GM23338 (cell line): ENCODE measurements at regions not wholly inside any gene's neighbourhood (a gene's known extent, or its start where the extent isn't known, plus 50 kb on each side); places are given as distances from the start of the nearest gene placed in this dataset.

Source experiments
- ATAC-seq: fragments of 200-7000 bp; cut with Tn5 transposase; 3 replicates; pipeline ENCODE4 v1.9.1; 2020
- DNase-seq: peaks from one replicate; pipeline ENCODE4 v3.0.0-alpha.2; 2015; ENCODE audit warnings: low spot score
- H2AFZ ChIP-seq: fragments of 200-600 bp; sonication (generic); 2 replicates; pipeline ENCODE4 v1.8.0; 2016; ENCODE audit warnings: antibody characterized with exemption, mild to moderate bottlenecking, moderate library complexity
- H3F3A ChIP-seq: fragments of 200-600 bp; sonication (generic); replicated peaks from 2 replicates; pipeline ENCODE4 v1.8.0; 2017; ENCODE audit warnings: antibody characterized with exemption, mixed run types, low read depth
- H3K27ac ChIP-seq: fragments of 200-600 bp; sonication (generic); 2 replicates; pipeline ENCODE4 v1.6.1; 2016; ENCODE audit warnings: low read depth
- H3K27me3 ChIP-seq: fragments of 200-600 bp; sonication (generic); 2 replicates; pipeline ENCODE4 v1.8.0; 2016; ENCODE audit warnings: mild to moderate bottlenecking, mixed run types, moderate library complexity; ENCODE audit not compliant: insufficient read depth
- H3K36me3 ChIP-seq: fragments of 200-600 bp; sonication (generic); 2 replicates; pipeline ENCODE4 v1.8.0; 2016; ENCODE audit warnings: mild to moderate bottlenecking; ENCODE audit not compliant: insufficient read depth
- H3K4me1 ChIP-seq: fragments of 200-600 bp; sonication (generic); 2 replicates; pipeline ENCODE4 v1.8.0; 2016; ENCODE audit warnings: mild to moderate bottlenecking, moderate library complexity; ENCODE audit not compliant: insufficient read depth
- H3K4me2 ChIP-seq: fragments of 200-600 bp; sonication (generic); 2 replicates; pipeline ENCODE4 v1.7.1; 2017; ENCODE audit warnings: mixed run types
- H3K4me3 ChIP-seq: fragments of 200-600 bp; sonication (generic); 2 replicates; pipeline ENCODE4 v1.6.1; 2016; ENCODE audit warnings: mixed run types
- H3K79me2 ChIP-seq: fragments of 200-600 bp; sonication (generic); replicated peaks from 2 replicates; pipeline ENCODE4 v1.8.0; 2017; ENCODE audit warnings: mild to moderate bottlenecking; ENCODE audit not compliant: insufficient read depth
- H3K9me2 ChIP-seq: fragments of 200-600 bp; sonication (generic); 2 replicates; pipeline ENCODE4 v1.8.0; 2017; ENCODE audit not compliant: insufficient read depth
- H4K20me1 ChIP-seq: fragments of 200-600 bp; sonication (generic); replicated peaks from 2 replicates; pipeline ENCODE4 v1.8.0; 2017; ENCODE audit warnings: mild to moderate bottlenecking; ENCODE audit not compliant: insufficient read depth
- H3K27ac Mint-ChIP-seq: 2 replicates; pipeline ENCODE4 v1.8.0; 2020; ENCODE audit warnings: inconsistent platforms, mild to moderate bottlenecking, moderate library complexity, mixed read lengths
- H3K27me3 Mint-ChIP-seq: 3 replicates; pipeline ENCODE4 v1.8.0; 2022; ENCODE audit warnings: low read depth, mild to moderate bottlenecking, moderate library complexity, mixed read lengths, inconsistent platforms; ENCODE audit not compliant: insufficient read depth, poor library complexity
- H3K36me3 Mint-ChIP-seq: 3 replicates; pipeline ENCODE4 v1.8.0; 2021; ENCODE audit warnings: low read depth, mild to moderate bottlenecking, inconsistent platforms, moderate library complexity, mixed read lengths
- H3K4me1 Mint-ChIP-seq: 3 replicates; pipeline ENCODE4 v1.8.0; 2020; ENCODE audit warnings: mild to moderate bottlenecking, inconsistent platforms, mixed read lengths
- H3K4me3 Mint-ChIP-seq: 3 replicates; pipeline ENCODE4 v1.8.0; 2021; ENCODE audit warnings: moderate library complexity, mild to moderate bottlenecking, inconsistent platforms, mixed read lengths
- H3K9me3 Mint-ChIP-seq: 3 replicates; pipeline ENCODE4 v1.8.0; 2020; ENCODE audit warnings: moderate library complexity, mild to moderate bottlenecking, inconsistent platforms, mixed read lengths
- EZH2phosphoT487 ChIP-seq: fragments of 200-600 bp; sonication (generic); IDR thresholded peaks from one replicate; pipeline ENCODE4 v1.8.1; 2018; ENCODE audit warnings: antibody characterized with exemption; ENCODE audit not compliant: unreplicated experiment
- ZNF114 ChIP-seq: fragments of 250-450 bp; sonication (Bioruptor Pico); IDR thresholded peaks from 2 replicates; pipeline ENCODE4 v1.5.0; 2020; ENCODE audit warnings: mild to moderate bottlenecking, moderate library complexity
- TF ChIP-seq, protein P1 (sequence below), 2 experiments: fragments of 200-600 bp in 1 of 2; sonication (generic) in 1 of 2; conservative IDR thresholded peaks; 2 replicates each; pipeline versions ENCODE4 v1.5.1 to v1.6.1; 2016 to 2017; ENCODE audit warnings: antibody characterized with exemption in 2 of 2, low read depth in 2 of 2, mild to moderate bottlenecking in 2 of 2, moderate library complexity in 1 of 2
- TF ChIP-seq, protein P2 (sequence below): IDR thresholded peaks from one replicate; pipeline ENCODE4 v1.6.1; 2018; ENCODE audit warnings: antibody characterized with exemption; ENCODE audit not compliant: unreplicated experiment
- TF ChIP-seq, protein P3 (sequence below): fragments of 250-450 bp; sonication (Bioruptor Pico); IDR thresholded peaks from 2 replicates; pipeline ENCODE4 v1.5.0; 2020; ENCODE audit warnings: mild to moderate bottlenecking, moderate library complexity

DNA sequence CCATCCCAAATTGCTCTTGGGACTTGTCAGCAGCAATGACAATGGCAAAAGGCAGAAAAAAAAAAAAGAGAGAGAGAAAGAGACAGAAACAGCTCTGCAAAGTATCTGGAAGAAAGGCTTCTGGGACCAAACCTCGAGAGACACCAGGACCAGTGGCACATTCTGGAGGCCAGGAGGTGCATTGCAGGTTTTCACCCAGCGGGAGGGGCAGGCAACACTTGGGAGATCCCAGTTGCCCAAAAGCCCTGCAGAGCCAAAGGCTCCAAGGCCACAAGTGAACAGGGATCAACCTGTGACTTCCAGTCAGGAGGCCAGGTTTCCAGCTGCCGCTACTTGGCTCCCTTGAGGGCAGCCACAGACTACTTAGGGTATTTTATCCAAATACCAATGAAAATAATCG is 110.8 kb upstream of the CDH5 start:
- H3K4me3 ChIP-seq, result no peak overlapping the region
- H3K4me2 ChIP-seq, result no peak overlapping the region
- H3F3A ChIP-seq, result no peaks in the 10 kb centered on the region
- H3K27me3 ChIP-seq, result no peaks in the 10 kb centered on the region
- Mint-ChIP-seq H3K4me1 (peaks cover 2% of the 10 kb centered on the region; the same call in 1 of the 3 replicates), H3K4me3 (no peak overlapping the region), H3K36me3 (no peaks in the 10 kb centered on the region), H3K9me3 (no peaks in the 10 kb centered on the region; the same call in 2 of the 3 replicates), H3K27ac (no peak overlapping the region), H3K27me3 (peaks cover 4% of the 10 kb centered on the region)
- H2AFZ ChIP-seq, result no peak overlapping the region
- DNase-seq, result peak; percentile 49
- no peaks in the 10 kb centered on the region for H3K4me1 ChIP-seq
- TF ChIP-seq, protein P1, sequence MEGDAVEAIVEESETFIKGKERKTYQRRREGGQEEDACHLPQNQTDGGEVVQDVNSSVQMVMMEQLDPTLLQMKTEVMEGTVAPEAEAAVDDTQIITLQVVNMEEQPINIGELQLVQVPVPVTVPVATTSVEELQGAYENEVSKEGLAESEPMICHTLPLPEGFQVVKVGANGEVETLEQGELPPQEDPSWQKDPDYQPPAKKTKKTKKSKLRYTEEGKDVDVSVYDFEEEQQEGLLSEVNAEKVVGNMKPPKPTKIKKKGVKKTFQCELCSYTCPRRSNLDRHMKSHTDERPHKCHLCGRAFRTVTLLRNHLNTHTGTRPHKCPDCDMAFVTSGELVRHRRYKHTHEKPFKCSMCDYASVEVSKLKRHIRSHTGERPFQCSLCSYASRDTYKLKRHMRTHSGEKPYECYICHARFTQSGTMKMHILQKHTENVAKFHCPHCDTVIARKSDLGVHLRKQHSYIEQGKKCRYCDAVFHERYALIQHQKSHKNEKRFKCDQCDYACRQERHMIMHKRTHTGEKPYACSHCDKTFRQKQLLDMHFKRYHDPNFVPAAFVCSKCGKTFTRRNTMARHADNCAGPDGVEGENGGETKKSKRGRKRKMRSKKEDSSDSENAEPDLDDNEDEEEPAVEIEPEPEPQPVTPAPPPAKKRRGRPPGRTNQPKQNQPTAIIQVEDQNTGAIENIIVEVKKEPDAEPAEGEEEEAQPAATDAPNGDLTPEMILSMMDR (conservative IDR thresholded peaks at IDR 0.05; ENCODE audit: low read depth in 2 of 2), result peak in 1 of 2 experiments; percentile 24; a peak in 2 of 4 replicates
- TF ChIP-seq ZNF114 (CRISPR knock-in tag) (no peak), EZH2phosphoT487 (no peak)
- TF ChIP-seq, protein P2, sequence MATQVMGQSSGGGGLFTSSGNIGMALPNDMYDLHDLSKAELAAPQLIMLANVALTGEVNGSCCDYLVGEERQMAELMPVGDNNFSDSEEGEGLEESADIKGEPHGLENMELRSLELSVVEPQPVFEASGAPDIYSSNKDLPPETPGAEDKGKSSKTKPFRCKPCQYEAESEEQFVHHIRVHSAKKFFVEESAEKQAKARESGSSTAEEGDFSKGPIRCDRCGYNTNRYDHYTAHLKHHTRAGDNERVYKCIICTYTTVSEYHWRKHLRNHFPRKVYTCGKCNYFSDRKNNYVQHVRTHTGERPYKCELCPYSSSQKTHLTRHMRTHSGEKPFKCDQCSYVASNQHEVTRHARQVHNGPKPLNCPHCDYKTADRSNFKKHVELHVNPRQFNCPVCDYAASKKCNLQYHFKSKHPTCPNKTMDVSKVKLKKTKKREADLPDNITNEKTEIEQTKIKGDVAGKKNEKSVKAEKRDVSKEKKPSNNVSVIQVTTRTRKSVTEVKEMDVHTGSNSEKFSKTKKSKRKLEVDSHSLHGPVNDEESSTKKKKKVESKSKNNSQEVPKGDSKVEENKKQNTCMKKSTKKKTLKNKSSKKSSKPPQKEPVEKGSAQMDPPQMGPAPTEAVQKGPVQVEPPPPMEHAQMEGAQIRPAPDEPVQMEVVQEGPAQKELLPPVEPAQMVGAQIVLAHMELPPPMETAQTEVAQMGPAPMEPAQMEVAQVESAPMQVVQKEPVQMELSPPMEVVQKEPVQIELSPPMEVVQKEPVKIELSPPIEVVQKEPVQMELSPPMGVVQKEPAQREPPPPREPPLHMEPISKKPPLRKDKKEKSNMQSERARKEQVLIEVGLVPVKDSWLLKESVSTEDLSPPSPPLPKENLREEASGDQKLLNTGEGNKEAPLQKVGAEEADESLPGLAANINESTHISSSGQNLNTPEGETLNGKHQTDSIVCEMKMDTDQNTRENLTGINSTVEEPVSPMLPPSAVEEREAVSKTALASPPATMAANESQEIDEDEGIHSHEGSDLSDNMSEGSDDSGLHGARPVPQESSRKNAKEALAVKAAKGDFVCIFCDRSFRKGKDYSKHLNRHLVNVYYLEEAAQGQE, result no peak
- ATAC-seq, result peak; percentile 46
- no peaks in the 10 kb centered on the region for H3K79me2 ChIP-seq
- no peaks in the 10 kb centered on the region for H4K20me1 ChIP-seq
- H3K36me3 ChIP-seq, result no peaks in the 10 kb centered on the region
- no peak overlapping the region for H3K27ac ChIP-seq
- no peaks in the 10 kb centered on the region for H3K9me2 ChIP-seq

DNA sequence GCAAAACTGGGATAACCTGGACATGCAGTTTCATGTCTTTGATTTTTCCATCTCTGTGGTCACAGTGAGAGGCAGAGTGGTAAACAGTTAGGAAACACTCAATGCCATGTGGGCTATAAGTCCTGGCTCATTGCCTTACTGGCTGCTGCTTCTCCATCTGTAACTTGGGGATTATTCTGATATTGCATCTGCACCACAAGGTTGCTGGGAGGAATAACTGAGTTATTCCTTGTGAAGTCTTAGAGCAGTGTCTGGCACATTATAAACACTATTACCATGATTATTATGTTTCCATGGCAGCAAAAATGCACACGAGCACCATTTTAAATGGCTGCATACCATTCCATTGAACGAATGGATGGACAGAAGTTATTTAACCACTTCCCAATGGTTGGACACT is 111.7 kb upstream of the CDH5 start:
- no peaks in the 10 kb centered on the region for H3K36me3 Mint-ChIP-seq
- H3K4me1 ChIP-seq, result no peaks in the 10 kb centered on the region
- no peaks in the 10 kb centered on the region for H3K27me3 ChIP-seq
- H3K27ac Mint-ChIP-seq, result no peak overlapping the region
- no peaks in the 10 kb centered on the region for H3F3A ChIP-seq
- peaks cover 2% of the 10 kb centered on the region; the same call in 1 of the 3 replicates for H3K4me1 Mint-ChIP-seq
- no peaks in the 10 kb centered on the region for H3K36me3 ChIP-seq
- no peak for ATAC-seq
- no peaks in the 10 kb centered on the region for H3K9me2 ChIP-seq
- H3K9me3 Mint-ChIP-seq, result no peaks in the 10 kb centered on the region; the same call in 2 of the 3 replicates
- no peak overlapping the region for H3K4me2 ChIP-seq
- H3K79me2 ChIP-seq, result no peaks in the 10 kb centered on the region
- no peak for DNase-seq
- peaks cover 4% of the 10 kb centered on the region for H3K27me3 Mint-ChIP-seq
- H4K20me1 ChIP-seq, result no peaks in the 10 kb centered on the region
- no peak overlapping the region for H3K4me3 Mint-ChIP-seq
- H3K27ac ChIP-seq, result no peak overlapping the region
- H3K4me3 ChIP-seq, result no peak overlapping the region
- TF ChIP-seq, protein P3, sequence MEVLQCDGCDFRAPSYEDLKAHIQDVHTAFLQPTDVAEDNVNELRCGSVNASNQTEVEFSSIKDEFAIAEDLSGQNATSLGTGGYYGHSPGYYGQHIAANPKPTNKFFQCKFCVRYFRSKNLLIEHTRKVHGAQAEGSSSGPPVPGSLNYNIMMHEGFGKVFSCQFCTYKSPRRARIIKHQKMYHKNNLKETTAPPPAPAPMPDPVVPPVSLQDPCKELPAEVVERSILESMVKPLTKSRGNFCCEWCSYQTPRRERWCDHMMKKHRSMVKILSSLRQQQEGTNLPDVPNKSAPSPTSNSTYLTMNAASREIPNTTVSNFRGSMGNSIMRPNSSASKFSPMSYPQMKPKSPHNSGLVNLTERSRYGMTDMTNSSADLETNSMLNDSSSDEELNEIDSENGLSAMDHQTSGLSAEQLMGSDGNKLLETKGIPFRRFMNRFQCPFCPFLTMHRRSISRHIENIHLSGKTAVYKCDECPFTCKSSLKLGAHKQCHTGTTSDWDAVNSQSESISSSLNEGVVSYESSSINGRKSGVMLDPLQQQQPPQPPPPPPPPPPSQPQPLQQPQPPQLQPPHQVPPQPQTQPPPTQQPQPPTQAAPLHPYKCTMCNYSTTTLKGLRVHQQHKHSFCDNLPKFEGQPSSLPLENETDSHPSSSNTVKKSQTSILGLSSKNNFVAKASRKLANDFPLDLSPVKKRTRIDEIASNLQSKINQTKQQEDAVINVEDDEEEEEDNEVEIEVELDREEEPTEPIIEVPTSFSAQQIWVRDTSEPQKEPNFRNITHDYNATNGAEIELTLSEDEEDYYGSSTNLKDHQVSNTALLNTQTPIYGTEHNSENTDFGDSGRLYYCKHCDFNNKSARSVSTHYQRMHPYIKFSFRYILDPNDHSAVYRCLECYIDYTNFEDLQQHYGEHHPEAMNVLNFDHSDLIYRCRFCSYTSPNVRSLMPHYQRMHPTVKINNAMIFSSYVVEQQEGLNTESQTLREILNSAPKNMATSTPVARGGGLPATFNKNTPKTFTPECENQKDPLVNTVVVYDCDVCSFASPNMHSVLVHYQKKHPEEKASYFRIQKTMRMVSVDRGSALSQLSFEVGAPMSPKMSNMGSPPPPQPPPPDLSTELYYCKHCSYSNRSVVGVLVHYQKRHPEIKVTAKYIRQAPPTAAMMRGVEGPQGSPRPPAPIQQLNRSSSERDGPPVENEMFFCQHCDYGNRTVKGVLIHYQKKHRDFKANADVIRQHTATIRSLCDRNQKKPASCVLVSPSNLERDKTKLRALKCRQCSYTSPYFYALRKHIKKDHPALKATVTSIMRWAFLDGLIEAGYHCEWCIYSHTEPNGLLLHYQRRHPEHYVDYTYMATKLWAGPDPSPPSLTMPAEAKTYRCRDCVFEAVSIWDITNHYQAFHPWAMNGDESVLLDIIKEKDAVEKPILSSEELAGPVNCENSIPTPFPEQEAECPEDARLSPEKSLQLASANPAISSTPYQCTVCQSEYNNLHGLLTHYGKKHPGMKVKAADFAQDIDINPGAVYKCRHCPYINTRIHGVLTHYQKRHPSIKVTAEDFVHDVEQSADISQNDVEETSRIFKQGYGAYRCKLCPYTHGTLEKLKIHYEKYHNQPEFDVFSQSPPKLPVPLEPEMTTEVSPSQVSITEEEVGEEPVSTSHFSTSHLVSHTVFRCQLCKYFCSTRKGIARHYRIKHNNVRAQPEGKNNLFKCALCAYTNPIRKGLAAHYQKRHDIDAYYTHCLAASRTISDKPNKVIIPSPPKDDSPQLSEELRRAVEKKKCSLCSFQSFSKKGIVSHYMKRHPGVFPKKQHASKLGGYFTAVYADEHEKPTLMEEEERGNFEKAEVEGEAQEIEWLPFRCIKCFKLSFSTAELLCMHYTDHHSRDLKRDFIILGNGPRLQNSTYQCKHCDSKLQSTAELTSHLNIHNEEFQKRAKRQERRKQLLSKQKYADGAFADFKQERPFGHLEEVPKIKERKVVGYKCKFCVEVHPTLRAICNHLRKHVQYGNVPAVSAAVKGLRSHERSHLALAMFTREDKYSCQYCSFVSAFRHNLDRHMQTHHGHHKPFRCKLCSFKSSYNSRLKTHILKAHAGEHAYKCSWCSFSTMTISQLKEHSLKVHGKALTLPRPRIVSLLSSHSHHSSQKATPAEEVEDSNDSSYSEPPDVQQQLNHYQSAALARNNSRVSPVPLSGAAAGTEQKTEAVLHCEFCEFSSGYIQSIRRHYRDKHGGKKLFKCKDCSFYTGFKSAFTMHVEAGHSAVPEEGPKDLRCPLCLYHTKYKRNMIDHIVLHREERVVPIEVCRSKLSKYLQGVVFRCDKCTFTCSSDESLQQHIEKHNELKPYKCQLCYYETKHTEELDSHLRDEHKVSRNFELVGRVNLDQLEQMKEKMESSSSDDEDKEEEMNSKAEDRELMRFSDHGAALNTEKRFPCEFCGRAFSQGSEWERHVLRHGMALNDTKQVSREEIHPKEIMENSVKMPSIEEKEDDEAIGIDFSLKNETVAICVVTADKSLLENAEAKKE, result no peak
- no peak overlapping the region for H2AFZ ChIP-seq
